ENCODE measurements at regions not wholly inside any gene's neighbourhood (a gene's known extent, or its start where the extent isn't known, plus 50 kb on each side); places are given as distances from the start of the nearest gene placed in this dataset.

DNA sequence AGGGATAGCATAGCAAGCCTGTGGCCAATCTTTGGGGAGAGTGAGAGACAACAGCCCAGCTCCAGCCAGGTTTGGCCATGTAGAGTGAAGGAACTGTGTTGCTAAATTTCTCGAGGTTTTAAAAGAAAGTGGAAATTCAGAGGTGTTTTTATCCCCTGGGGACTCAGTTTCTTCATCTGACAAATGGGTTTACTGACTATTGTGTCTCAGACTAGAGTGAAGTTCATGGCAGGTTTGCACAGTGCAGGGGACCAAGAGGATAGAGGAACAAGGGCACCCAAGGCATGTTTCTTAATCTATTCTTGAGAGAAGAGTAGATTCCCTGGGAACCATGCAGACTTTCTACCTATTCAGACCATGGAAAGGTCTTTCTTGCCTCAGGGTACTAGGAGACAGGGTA is 555.8 kb upstream of the C16orf82 start:
- TF ChIP-seq, protein P1, sequence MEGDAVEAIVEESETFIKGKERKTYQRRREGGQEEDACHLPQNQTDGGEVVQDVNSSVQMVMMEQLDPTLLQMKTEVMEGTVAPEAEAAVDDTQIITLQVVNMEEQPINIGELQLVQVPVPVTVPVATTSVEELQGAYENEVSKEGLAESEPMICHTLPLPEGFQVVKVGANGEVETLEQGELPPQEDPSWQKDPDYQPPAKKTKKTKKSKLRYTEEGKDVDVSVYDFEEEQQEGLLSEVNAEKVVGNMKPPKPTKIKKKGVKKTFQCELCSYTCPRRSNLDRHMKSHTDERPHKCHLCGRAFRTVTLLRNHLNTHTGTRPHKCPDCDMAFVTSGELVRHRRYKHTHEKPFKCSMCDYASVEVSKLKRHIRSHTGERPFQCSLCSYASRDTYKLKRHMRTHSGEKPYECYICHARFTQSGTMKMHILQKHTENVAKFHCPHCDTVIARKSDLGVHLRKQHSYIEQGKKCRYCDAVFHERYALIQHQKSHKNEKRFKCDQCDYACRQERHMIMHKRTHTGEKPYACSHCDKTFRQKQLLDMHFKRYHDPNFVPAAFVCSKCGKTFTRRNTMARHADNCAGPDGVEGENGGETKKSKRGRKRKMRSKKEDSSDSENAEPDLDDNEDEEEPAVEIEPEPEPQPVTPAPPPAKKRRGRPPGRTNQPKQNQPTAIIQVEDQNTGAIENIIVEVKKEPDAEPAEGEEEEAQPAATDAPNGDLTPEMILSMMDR (conservative IDR thresholded peaks at IDR 0.05; ENCODE audit: low read depth, low read length), result no peak
- no peak overlapping the region for H3K4me3 ChIP-seq (ENCODE audit: low read depth, low read length)
- DNase-seq (ENCODE audit: low read depth), result no peak

DNA sequence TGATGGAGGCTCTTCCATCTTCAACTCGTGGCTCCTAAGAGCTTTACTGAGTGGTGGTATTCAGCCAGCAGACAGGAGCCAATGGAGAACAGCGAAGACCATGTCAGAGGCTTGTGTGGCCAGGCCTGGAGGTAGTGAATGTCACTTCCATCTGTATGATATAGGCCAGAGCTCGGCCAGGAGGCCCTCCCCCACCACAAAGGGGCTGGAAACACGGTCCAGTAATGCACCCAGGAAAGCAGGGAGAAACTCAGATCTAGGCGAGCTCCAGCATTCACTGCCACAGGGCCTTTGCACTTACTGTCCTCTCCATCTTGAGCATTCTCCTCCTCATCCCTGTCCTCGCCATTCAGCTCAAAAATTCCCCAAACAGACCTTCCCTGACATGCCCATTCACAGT is 555.3 kb upstream of the C16orf82 start:
- H3K4me3 ChIP-seq (ENCODE audit: low read depth, low read length), result no peak overlapping the region
- TF ChIP-seq, protein P1 (conservative IDR thresholded peaks at IDR 0.05; ENCODE audit: low read depth, low read length), result no peak
- no peak for DNase-seq (ENCODE audit: low read depth)

DNA sequence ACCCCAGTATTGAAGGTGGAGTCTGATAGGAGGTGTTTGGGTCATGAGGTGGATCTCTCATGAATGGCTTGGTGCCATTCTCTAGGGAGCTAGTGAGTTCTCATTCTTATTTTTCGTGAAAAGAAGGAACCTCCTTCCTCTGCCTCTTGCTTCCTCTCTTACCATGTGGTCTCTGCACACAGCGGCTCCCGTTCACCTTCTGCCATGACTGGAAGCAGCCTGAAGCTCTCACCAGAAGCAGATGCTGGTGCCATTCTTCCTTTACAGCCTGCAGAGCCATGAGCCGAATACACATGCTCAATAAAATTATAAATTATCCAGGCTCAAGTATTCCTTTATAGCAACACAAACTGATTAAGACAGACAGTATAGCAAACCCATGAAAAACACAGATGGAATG is 545.1 kb upstream of the C16orf82 start:
- DNase-seq (ENCODE audit: low read depth), result no peak
- TF ChIP-seq, protein P1 (conservative IDR thresholded peaks at IDR 0.05; ENCODE audit: low read depth, low read length), result no peak
- H3K4me3 ChIP-seq (ENCODE audit: low read depth, low read length), result no peak overlapping the region

DNA sequence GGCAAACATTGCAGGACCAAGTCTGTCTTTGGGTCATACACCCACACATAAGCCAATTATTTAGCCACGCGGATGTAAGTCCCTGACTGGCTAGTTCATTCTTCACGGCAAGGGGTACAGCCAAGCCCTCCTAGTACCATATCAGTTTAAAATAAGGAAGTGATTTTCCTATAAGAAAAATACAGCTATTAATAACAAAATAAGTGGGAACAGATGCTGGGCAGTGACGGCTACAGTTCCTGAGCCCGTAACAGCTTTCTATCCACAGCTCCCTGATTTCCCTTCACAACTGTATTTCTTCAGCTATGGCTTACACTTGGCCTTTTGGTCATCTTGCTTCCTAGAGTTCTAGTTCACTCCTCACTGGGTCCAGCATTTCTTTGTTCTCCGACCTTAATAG is 542.4 kb upstream of the C16orf82 start:
- H3K4me3 ChIP-seq (ENCODE audit: low read depth, low read length), result no peak overlapping the region
- no peak for DNase-seq (ENCODE audit: low read depth)
- TF ChIP-seq, protein P1 (conservative IDR thresholded peaks at IDR 0.05; ENCODE audit: low read depth, low read length), result no peak

DNA sequence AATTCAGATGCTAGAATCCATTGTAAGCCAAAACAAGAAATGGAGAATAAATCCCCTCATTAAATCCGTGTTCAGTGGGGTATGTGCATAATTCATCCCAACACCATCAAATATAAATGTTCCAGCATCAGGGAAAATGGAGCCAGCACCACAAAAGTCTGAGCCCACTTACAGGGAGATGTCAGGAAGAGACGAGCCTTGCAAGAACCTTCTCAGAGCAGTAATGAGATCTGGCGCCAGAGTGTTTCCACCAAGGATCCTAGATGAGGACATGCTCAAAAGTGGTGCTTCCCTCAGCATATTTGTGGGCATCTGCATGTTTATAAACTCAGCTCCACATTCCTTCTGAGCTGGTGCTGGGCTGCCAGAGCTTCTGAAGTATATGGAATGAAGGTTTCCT is 541.9 kb upstream of the C16orf82 start:
- H3K4me3 ChIP-seq (ENCODE audit: low read depth, low read length), result no peak overlapping the region
- TF ChIP-seq, protein P1 (conservative IDR thresholded peaks at IDR 0.05; ENCODE audit: low read depth, low read length), result no peak
- no peak for DNase-seq (ENCODE audit: low read depth)

DNA sequence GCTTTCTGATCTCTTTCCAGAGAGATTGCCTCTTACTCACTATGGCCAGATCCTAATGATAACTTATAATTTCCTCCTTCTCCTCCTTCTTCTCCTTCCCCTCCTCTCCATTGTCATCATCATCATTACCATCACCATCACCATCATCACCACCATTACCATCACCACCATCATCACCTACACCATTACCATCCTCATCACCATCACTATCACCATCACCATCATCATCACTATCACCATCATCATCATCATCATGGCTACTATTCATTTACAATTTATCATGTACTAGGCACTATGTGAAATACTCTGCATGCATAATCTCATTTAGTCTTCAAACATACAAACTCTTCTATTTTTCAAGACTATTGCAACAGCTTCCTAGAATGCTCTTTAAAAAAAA is 540.9 kb upstream of the C16orf82 start:
- H3K4me3 ChIP-seq (ENCODE audit: low read depth, low read length), result no peak overlapping the region
- DNase-seq (ENCODE audit: low read depth), result no peak
- TF ChIP-seq, protein P1 (conservative IDR thresholded peaks at IDR 0.05; ENCODE audit: low read depth, low read length), result no peak

DNA sequence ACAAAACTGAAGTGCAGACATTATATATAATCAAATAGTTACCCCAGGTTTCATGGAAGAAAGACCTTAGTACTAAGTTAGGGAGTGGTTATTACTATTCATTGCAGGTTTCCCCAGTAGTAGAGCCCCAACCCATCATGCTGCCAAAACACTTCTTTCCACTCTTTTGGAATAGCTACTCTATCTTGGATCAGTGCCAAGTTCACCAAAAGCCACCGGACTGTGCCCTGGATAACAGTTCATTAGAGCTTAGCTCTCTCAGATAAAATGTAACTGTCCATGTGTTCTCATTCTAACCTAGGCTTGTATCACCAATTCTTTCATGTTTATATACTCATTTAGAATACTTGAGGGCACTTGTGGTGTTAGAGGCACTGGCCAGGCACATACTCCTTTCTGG is 540.1 kb upstream of the C16orf82 start:
- H3K4me3 ChIP-seq (ENCODE audit: low read depth, low read length), result no peak overlapping the region
- no peak for DNase-seq (ENCODE audit: low read depth)
- TF ChIP-seq, protein P1 (conservative IDR thresholded peaks at IDR 0.05; ENCODE audit: low read depth, low read length), result no peak
